HG03575 (cell line): ENCODE measurements at regions not wholly inside any gene's neighbourhood (a gene's known extent, or its start where the extent isn't known, plus 50 kb on each side); places are given as distances from the start of the nearest gene placed in this dataset.

Experiments used
- ATAC-seq: cut with Tn5 transposase; IDR thresholded peaks from one replicate; pipeline ENCODE4 v1.9.1; 2021; ENCODE audit not compliant: unreplicated experiment, insufficient number of reproducible peaks, low FRiP score; ENCODE audit errors: extremely low read depth

DNA sequence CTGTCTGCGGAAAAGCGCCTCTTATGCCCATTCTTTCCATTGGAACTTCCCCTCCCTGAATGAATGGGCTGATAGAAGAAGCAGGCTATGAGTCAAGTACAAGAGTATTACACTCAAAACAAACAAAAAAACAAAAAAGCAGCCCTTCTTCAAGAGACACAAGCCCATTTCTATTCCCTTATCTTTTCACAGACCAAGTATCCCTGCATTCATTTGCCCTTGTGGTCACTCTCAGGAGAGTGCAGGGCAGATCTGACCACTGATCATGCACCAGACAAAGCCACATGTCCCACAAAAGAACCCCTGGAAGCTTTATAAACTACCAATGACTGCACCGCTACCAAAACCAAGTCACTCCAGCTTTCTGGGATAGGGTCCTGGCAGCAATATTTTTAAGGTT lies 262.5 kb upstream of the TAS2R1 start:
- no peak for ATAC-seq

DNA sequence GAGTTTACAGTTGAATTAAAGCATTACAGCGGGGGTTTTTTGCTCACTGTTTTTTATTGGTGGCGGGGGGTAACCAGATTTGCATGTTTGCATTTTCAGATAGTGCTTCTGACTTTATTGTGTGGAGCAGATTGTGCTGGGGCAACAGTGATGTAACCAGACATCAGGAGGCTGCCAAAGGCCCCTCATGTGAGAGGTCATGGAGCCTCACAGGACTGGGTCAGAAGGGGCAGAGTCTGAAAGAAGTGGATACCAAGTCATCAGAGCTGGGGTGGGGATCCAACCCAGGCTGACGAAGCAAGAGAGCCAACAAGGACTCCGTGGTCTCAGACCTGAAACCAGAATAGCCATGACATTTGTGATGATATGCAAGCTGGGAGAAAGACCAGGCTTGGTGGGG lies 259.4 kb upstream of the TAS2R1 start:
- no peak for ATAC-seq

DNA sequence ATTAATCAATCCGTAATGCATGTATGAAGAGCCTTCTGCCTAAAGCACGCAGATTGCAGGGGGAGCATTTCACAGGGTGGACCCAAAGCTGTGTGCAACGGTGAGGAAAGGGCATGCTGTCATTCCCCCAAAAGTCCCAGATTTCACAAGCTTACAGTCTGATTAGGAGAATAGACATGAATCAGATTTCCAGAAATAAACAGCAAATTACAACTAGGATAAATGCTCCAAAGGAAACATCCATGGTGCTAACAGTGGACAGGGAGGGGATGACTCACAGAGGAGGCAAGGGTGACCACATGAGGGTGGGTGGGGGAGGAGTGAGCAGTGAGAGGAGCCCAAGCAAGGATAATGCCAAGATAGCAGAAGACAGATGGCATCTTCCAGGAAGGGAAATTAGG lies 258.4 kb upstream of the TAS2R1 start:
- ATAC-seq = no peak

DNA sequence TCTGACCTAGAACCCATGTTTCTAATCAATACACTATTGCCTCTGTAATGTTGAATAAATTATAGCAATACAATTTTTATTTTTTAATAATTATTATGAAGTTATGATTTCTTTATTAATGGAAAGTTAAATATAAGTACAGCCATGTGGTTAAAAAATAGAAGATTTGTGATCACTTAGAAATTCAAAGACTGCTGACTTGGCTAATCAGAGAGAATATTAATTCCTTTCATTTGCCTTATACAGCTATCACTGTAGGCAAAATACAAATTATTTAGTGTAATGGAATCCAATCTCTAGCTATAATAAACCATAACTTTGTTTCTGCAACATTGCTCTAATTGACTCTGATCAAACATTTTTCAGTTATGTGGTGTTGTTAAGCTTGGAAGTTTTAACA lies 255.0 kb upstream of the TAS2R1 start:
- no peak for ATAC-seq

DNA sequence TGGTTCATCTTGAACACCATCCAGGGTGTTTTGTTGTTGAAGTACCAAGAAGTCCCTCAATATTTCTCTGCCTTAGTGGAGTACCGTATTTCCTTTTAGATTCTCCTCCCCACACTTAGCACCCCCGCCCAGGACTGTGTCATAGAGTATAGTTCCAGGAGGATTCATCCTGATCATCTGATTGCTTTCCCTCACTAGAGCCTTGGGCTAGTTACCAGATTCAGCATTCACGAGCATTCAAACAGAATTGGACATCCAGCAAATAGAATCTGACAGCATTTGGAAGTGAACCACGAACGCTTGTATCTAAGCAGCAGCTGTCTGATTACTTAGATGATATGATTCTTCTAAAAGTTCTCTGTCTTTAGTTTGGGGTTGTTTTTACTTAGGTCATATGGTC lies 248.1 kb upstream of the TAS2R1 start:
- no peak for ATAC-seq

DNA sequence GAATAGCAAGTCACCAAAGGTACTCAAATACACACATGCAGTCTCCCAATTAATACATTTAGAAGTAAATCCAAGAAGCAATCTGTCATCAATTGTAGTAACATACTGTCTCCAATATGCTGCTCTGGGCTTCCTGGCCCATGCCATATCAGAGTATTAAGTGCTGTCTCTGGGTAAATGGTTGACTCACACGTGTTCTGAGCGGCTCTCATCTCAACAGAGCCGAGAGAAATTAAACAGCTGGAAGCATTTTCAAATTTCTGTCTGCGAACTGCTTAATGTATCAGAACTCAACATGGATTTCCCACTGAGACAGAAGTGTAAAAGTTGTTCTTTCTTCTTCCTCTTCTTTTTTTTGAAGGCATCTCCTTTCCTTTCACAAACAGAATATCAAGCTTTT lies 247.3 kb upstream of the TAS2R1 start:
- ATAC-seq = no peak

DNA sequence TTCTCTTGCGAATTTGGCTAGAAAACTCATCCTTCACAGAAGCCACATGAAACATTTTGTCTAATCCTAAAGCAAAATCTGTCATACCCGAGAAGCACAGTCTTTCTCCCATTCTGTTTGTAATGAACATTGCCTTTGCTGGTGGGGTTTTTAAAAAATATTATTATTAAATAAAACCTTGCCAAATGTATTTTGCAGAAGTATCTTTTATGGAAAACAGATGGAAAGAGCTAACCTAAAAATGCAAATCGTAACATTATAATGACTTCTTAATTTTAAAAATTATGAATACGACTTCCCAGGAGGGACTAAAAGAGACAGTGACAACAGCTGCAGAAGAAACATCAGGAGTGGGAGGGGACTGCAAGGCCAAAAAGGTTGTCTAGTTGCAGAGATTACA lies 246.3 kb upstream of the TAS2R1 start:
- ATAC-seq = no peak

DNA sequence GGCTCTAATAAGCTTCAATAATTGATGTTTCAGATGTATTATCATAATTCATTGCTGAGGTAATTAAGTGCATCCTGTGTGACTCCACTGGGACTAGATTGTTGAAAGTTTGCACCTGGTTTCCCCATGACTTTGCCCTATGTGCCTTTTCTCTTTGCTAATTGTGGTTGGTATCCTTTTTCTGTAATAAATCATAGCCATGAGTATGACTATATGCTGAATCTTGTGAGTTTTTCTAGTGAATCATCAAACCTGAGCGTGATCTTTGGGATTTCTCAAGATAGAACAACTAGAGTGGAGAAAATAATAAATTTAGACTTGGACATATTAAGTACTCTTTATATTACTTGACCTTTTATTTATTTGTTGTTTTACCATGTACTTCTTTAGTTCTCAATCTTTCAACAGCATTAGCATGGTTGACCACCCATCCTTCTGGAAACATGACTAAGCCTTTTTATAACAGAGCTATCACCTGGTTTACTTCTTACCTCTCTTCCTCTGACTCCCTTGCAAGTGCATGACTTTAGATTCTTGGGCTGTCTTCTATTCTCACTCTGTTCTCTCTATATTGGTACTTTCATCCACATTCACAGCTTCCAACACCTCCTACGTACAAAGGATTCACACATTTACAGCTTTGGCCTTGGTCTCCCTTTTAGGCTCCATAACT lies 239.6 kb upstream of the TAS2R1 start:
- ATAC-seq = no peak

DNA sequence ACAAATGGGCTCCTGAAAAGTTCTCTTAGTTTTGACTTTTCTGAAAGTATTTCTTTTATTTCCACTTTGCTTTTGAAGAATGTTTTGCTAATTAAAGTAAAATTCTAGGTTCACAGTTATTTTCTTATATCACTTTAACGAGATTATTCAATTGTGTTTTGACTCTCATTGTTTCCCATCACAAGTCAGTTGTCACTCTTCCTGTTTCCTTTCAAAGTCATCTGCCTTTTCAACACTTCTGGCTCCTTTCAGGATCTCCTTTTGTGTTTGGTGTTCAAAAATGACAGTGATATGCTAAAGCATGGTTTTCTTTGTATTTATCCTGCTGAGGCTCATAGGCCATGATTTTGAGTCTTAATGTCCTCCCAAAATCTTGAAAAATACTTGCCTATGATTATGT lies 235.4 kb upstream of the TAS2R1 start:
- ATAC-seq = no peak

DNA sequence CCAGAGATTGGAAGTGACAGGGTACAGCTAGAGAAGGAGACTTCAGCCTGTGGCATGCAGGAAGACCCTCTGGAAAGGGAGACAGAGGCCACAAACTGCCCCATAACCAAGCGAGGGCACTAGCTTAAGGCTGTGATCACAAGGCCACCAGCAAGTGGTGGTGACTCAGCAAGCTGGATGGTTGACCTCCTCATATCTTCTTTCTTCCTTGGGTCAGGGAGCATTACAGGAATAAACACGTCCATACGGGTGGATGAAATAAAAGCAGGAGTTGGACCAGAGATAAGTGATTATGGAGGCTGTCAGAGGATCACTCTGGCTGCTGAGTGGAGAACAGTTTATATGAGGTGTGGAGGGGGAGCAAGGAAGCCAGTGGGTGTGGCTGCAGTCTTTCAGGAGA lies 234.6 kb upstream of the TAS2R1 start:
- ATAC-seq = no peak

DNA sequence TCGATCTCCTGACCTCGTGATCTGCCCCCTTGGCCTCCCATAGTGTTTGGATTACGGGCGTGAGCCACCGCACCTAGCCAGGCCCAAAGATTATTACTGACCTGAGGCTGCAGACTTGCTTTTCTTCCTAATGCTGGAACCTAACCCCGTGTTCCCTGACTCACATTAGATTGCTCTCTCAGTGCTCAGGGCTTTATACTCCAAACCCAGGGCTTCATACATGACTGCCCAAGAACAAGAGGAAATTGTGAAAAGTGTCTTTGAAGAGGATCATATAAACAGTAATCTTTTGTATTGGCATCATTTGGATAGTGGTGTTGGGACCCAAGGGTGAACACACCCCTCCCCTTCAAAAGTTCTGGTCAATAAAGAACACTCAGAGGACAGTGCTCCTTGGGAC lies 233.3 kb upstream of the TAS2R1 start:
- ATAC-seq = no peak

DNA sequence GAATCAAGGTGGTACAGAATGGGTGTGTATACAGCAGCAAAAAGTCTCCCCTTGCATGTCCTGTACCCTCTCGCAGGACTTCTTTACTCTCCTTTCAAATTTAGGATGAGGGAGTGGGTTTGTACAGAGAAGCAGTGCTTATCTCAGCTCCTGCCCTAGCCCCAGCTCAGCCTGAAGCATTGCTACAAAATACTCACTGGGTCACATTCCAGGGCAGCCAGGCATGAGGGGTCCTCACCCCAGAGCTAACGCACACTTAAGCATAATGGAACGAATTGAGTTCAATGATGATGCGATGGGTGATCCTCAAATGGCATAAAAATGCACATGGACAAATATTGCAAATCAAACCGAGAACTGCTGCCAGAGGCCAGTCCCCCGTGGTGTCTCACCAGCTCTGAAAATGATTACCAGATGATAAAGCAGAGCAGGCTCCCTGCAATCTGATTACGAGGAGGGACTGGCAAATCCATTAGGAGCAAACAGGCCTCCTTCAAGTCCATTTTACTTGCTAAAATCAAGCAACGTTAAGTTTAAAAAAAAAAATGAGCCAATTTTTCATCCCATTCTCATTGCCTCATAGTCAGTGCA lies 231.6 kb upstream of the TAS2R1 start:
- ATAC-seq = no peak

DNA sequence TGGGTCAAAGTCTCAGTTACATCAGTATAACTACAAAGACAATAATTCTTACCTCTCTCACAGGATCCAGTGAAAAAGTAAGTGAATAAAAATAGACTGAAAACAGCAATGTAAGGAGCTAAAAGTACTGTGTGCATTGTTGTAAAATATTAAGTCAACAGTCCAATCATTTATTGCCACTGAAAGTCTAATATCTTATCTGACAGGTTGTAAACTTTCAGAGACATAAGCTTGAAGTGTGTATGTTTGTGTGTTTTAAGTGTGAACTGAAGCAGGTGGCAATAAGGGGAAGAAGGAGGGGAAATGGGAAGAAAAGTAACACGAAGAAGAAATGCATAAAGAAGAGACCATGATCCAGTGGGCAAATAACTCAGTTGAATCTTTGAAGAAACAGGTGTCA lies 229.7 kb upstream of the TAS2R1 start:
- no peak for ATAC-seq

DNA sequence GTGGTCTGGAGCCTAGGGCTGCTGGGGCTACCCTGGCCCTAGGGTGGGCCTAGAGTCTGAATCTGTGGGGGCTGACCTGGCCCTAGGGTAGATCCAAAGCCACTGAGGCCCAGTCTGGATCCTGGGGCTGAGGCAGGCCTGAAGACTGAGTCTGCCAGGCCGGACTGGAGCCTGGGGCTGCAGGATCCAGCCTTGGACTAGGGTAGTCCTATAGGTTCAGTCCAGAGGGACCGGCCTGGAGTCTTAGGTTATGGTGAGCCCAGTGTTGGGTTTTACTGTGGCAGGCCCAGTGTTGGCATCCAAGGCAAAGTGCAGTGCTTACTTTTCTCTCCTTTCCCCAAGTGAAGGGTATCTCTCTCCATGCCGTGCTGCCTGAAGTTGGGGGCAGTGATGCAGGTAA lies 227.9 kb upstream of the TAS2R1 start:
- ATAC-seq = no peak

DNA sequence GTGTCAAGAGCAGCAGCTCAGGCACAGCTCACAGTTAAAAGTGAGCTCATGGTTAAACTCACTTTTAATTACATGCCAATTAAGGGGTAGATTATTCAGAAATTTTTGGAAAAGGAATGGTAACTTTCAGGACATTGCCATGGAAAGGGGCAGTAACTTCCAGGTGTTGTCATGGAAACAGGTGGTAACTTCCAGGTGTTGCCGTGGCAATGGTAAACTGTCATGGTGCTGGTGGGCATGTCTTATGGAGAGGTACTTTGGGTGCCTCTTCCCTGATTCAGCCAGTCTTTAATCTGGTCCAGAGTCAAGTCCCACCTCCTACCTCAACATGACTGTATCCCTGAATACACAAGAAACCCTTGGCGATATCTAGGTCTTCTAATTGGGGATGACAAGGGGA lies 223.2 kb upstream of the TAS2R1 start:
- ATAC-seq = no peak

DNA sequence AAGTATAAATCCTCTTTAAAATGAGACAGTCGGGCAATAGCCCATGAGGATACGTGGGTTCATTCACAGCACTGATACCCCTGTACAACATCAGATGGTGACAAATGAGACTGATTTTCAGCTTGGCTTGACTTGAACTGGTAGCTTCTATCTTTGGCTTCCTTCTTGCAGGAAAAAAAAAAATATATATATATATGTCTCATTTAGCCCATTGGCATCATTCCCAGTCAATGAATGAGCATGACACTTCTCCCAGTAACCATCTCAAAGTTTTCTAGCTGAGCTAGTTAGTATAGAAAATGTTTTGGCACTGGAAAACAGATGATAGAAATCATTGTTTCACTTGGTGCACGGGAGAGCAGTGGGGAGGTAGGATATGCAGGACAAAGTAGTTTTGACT lies 222.5 kb upstream of the TAS2R1 start:
- no peak for ATAC-seq

DNA sequence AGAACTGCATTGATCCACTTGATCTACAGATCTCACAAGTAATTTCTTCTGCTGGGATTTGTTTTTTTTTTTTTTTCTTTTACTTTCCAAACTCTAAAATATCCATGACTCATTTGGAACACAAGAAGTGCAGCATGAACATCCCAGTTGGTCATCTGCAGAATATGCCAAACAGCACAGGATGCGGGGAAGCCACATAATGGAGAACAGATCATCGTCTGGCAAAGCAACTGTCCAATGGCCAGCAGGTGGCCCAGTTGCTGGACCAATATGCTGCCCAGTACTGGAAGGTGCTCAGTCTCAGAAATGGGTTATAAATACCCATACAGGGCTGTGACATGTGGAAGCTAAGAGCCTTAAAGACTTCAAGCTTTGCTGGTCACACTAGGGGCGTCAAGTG lies 221.3 kb upstream of the TAS2R1 start:
- ATAC-seq = no peak

DNA sequence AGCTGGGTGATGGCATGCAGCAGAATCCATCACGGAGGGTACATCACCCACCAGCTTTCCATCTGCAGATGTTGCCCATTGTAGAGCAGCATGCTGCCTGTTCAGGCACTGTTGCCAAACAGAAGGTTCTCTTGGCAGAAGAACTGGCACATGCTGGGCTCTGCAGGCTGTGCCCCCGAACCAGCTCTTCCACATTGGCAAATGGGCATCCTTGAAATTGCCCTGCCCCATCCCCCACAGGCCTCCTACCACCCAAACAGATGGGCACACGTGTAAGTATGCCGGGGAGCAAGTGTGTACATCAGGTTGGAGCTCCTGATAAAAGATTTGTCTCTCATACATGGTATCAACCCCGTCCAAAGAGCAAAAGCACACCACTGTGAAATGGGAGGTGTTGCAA lies 220.3 kb upstream of the TAS2R1 start:
- ATAC-seq = no peak

DNA sequence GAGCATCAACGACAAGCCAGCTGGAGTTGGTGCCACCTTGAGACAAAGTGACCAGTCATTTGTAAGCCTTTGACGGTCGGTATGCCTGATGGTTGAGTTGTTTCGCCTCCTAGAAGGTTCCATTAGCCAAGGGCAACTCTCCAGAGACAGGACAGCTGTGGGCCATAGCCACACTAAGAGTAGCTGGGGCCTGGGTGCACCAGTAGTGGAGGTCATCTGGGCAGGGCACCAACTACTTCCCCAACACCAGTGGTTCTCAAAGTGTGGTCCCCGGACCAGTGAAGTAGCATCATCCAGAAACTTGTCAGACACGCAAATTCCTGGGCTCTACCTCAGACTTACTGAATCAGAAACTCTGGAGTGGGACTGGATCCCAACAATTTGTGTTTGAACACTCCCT lies 217.5 kb upstream of the TAS2R1 start:
- no peak for ATAC-seq

DNA sequence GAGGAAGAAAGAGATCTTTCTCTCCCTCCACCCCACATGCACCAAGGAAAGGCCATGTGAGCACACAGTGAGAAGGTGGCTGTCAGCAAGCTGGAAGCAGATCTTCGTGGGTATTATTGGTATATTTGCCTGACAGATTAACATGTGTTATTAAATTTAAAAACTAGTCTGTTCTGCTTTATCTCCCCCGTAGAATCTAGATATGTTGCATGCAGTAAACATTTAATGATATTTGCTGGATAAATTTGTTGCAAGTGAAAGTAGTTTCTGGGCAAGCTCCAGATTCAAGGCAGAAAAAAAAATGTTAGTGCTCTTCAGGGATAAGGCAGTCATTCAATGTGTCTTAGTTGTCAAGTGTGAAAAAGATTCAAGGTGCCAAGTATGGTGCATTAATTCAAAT lies 215.0 kb upstream of the TAS2R1 start:
- no peak for ATAC-seq

DNA sequence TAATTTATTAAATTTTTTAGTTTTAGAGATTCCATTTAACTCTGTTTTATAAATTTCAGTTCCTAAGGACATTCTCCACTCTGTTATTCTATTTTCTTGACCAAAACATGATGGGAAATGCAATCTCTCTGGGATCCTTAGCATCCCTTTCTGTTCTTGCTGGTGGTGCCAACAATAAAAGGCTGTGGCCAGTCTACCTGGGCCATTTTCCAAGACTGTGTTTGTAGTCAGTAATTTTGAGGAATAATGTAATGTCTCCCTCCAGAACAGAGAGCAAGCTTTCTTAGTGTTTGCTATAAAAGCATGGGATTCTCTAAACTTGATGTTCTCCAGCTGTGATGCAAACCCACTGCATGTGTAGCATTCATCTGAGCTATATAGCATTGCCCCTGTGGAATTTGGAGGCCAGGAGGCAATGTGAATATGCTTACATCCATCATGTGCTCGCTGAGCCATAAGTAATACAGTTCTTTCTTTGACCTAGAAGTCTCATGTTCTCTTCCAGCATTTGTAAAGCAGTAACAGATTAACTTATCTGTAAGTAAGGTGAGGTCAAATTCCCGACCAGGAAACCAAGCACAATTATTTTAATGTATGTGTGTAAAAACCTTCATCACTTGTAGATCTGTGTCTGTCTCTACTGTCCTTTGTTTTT lies 211.5 kb upstream of the TAS2R1 start:
- ATAC-seq = no peak
